ENCODE measurements at regions not wholly inside any gene's neighbourhood (a gene's known extent, or its start where the extent isn't known, plus 50 kb on each side); places are given as distances from the start of the nearest gene placed in this dataset.

DNA sequence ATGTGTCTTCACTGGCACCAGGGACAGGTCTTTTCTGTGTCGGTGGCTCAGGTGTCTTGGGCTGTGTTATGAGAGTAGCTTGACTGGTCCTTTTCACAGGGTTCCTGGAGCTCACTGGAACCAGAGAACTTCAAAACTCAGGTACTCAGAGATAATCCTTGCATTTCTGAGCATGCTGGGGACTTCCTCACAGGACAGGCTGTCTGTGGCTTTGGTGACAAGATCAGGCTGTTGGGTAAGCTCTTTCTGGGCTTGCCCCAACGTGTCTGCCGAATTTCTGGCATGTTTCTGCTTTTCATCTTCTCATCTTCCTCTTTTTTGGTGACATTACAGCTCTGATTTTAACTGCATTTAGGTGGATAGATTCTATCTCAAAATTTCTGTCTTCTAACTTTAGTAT is 270.0 kb downstream of the CDH26 start:
- ChIA-PET POLR2A (no interaction called here), CTCF (interaction anchor here (1.1 to 2.7 kb wide), 4 partner anchors 15 to 170 kb away, joined by 3 to 11 read pairs (median 6); no protein-coding TSS in a partner anchor)
- 17% methylated on average over 3 of the region's 3 CpGs for WGBS (ENCODE audit: low lambda C conversion rate)
- no peak for DNase-seq
- Histone ChIP-seq H3K9me2 (no peaks in the 10 kb centered on the region), H3K36me3 (replicated peaks in 1 of 2; ENCODE audit: control insufficient read depth in 1 of 2, insufficient read depth in 2 of 2, low read length in 1 of 2) (no peaks in the 10 kb centered on the region), H3K27me3 (ENCODE audit: insufficient read depth) (no peaks in the 10 kb centered on the region), H3F3A (replicated peaks; ENCODE audit: insufficient read depth) (no peaks in the 10 kb centered on the region), H3K4me2 (no peak overlapping the region), H3K9me3 (no peaks in the 10 kb centered on the region), H2AFZ (ENCODE audit: low read depth) (no peak overlapping the region), H3K4me3 (ENCODE audit: low read depth in 2 of 2, low read length in 1 of 2) (no peak overlapping the region), H3K27ac (ENCODE audit: low read depth in 2 of 2, low read length in 1 of 2) (no peak overlapping the region), H3K79me2 (ENCODE audit: insufficient read depth) (no peaks in the 10 kb centered on the region), H4K20me1 (ENCODE audit: insufficient read depth) (no peaks in the 10 kb centered on the region), H3K9ac (no peak overlapping the region), H3K4me1 (ENCODE audit: control insufficient read depth in 1 of 2, insufficient read depth in 2 of 2, low read depth in 1 of 2, low read length in 1 of 2) (no peaks in the 10 kb centered on the region)
- TF ChIP-seq EZH2phosphoT487 (IDR thresholded peaks at IDR 0.05; ENCODE audit: borderline replicate concordance, low read depth) = no peak

DNA sequence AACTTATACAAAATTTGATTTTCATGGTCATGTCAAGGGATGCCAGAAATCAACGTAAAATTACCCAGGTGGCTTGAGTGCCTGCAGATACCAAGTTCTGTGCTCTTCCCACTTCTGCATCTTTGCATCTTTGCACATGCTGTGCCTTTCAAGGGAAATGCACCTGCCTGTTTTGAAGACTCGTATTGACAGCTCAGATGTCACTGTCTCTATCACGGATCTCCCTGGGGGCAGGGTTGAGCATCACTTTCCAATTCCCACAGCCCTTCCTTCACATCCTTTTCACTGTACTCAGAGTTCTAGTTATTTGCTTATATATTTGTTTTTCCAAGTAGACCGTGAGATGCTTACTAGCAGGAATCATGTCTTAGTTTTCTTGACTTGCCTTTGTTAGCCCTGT is 274.2 kb downstream of the CDH26 start:
- Histone ChIP-seq H3K27ac (ENCODE audit: low read depth in 2 of 2, low read length in 1 of 2) (no peak overlapping the region), H3K9ac (no peak overlapping the region), H3K79me2 (ENCODE audit: insufficient read depth) (no peaks in the 10 kb centered on the region), H3K4me3 (ENCODE audit: low read depth in 2 of 2, low read length in 1 of 2) (no peak overlapping the region), H3K27me3 (ENCODE audit: insufficient read depth) (no peaks in the 10 kb centered on the region), H3F3A (replicated peaks; ENCODE audit: insufficient read depth) (no peaks in the 10 kb centered on the region), H3K4me1 (ENCODE audit: control insufficient read depth in 1 of 2, insufficient read depth in 2 of 2, low read depth in 1 of 2, low read length in 1 of 2) (no peaks in the 10 kb centered on the region), H4K20me1 (ENCODE audit: insufficient read depth) (no peaks in the 10 kb centered on the region), H3K9me3 (no peaks in the 10 kb centered on the region), H3K4me2 (no peak overlapping the region), H2AFZ (ENCODE audit: low read depth) (no peak overlapping the region), H3K36me3 (replicated peaks in 1 of 2; ENCODE audit: control insufficient read depth in 1 of 2, insufficient read depth in 2 of 2, low read length in 1 of 2) (no peaks in the 10 kb centered on the region), H3K9me2 (no peaks in the 10 kb centered on the region)
- WGBS (ENCODE audit: low lambda C conversion rate) = 8% methylated on average over 4 of the region's 4 CpGs
- TF ChIP-seq NRF1 (IDR thresholded peaks at IDR 0.05; ENCODE audit: low read depth, low read length) (no peak), RAD21 (IDR thresholded peaks at IDR 0.05; ENCODE audit: low read length) (no peak), RXRA (IDR thresholded peaks at IDR 0.05; ENCODE audit: borderline replicate concordance, low read depth) (no peak), CHD2 (IDR thresholded peaks at IDR 0.05; ENCODE audit: low read length, partially characterized antibody) (no peak), RCOR1 (IDR thresholded peaks at IDR 0.05; ENCODE audit: low read length) (no peak), MXI1 (IDR thresholded peaks at IDR 0.05; ENCODE audit: low read depth, low read length) (no peak), TCF12 (IDR thresholded peaks at IDR 0.05) (no peak), POLR2AphosphoS5 (IDR thresholded peaks at IDR 0.05; ENCODE audit: low read depth, low read length) (no peak), EZH2phosphoT487 (IDR thresholded peaks at IDR 0.05; ENCODE audit: borderline replicate concordance, low read depth) (no peak), SIN3A (IDR thresholded peaks at IDR 0.05; ENCODE audit: borderline replicate concordance, low read depth, low read length) (no peak), NFIC (IDR thresholded peaks at IDR 0.05; ENCODE audit: borderline replicate concordance) (no peak)
- TF ChIP-seq, protein P1, sequence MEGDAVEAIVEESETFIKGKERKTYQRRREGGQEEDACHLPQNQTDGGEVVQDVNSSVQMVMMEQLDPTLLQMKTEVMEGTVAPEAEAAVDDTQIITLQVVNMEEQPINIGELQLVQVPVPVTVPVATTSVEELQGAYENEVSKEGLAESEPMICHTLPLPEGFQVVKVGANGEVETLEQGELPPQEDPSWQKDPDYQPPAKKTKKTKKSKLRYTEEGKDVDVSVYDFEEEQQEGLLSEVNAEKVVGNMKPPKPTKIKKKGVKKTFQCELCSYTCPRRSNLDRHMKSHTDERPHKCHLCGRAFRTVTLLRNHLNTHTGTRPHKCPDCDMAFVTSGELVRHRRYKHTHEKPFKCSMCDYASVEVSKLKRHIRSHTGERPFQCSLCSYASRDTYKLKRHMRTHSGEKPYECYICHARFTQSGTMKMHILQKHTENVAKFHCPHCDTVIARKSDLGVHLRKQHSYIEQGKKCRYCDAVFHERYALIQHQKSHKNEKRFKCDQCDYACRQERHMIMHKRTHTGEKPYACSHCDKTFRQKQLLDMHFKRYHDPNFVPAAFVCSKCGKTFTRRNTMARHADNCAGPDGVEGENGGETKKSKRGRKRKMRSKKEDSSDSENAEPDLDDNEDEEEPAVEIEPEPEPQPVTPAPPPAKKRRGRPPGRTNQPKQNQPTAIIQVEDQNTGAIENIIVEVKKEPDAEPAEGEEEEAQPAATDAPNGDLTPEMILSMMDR (IDR thresholded peaks at IDR 0.05) = no peak
- TF ChIP-seq, protein P2, sequence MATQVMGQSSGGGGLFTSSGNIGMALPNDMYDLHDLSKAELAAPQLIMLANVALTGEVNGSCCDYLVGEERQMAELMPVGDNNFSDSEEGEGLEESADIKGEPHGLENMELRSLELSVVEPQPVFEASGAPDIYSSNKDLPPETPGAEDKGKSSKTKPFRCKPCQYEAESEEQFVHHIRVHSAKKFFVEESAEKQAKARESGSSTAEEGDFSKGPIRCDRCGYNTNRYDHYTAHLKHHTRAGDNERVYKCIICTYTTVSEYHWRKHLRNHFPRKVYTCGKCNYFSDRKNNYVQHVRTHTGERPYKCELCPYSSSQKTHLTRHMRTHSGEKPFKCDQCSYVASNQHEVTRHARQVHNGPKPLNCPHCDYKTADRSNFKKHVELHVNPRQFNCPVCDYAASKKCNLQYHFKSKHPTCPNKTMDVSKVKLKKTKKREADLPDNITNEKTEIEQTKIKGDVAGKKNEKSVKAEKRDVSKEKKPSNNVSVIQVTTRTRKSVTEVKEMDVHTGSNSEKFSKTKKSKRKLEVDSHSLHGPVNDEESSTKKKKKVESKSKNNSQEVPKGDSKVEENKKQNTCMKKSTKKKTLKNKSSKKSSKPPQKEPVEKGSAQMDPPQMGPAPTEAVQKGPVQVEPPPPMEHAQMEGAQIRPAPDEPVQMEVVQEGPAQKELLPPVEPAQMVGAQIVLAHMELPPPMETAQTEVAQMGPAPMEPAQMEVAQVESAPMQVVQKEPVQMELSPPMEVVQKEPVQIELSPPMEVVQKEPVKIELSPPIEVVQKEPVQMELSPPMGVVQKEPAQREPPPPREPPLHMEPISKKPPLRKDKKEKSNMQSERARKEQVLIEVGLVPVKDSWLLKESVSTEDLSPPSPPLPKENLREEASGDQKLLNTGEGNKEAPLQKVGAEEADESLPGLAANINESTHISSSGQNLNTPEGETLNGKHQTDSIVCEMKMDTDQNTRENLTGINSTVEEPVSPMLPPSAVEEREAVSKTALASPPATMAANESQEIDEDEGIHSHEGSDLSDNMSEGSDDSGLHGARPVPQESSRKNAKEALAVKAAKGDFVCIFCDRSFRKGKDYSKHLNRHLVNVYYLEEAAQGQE (IDR thresholded peaks at IDR 0.05; ENCODE audit: low read depth, low read length) = no peak
- DNase-seq = no peak
- POLR2A ChIA-PET = no interaction called here
- CTCF ChIA-PET = interaction anchor here (1.5 kb wide), 1 partner anchor 133 kb away, joined by 4 read pairs; no protein-coding TSS in a partner anchor

Data from SK-N-SH (cell line).